ENCODE measurements at regions not wholly inside any gene's neighbourhood (a gene's known extent, or its start where the extent isn't known, plus 50 kb on each side); places are given as distances from the start of the nearest gene placed in this dataset.

- TF ChIP-seq, protein P1, sequence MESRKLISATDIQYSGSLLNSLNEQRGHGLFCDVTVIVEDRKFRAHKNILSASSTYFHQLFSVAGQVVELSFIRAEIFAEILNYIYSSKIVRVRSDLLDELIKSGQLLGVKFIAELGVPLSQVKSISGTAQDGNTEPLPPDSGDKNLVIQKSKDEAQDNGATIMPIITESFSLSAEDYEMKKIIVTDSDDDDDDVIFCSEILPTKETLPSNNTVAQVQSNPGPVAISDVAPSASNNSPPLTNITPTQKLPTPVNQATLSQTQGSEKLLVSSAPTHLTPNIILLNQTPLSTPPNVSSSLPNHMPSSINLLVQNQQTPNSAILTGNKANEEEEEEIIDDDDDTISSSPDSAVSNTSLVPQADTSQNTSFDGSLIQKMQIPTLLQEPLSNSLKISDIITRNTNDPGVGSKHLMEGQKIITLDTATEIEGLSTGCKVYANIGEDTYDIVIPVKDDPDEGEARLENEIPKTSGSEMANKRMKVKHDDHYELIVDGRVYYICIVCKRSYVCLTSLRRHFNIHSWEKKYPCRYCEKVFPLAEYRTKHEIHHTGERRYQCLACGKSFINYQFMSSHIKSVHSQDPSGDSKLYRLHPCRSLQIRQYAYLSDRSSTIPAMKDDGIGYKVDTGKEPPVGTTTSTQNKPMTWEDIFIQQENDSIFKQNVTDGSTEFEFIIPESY (IDR thresholded peaks at IDR 0.05), result no peak
- TF ChIP-seq YY1 (IDR thresholded peaks at IDR 0.05) (no peak), MAX (IDR thresholded peaks at IDR 0.05) (no peak)
Measured at GRCh38 chr9:106376689-106377088, 486.3 kb upstream of the ZNF462 start.

All from liver (tissue), 1 donor.